Endodermal cell (in vitro differentiated cells): ENCODE measurements at regions not wholly inside any gene's neighbourhood (a gene's known extent, or its start where the extent isn't known, plus 50 kb on each side); places are given as distances from the start of the nearest gene placed in this dataset.
"Not testable (repeated sequence)": the region's sequence is repeated elsewhere in the genome, so short reads cannot be mapped to it uniquely, and the experiment has no call there.

Source experiments
- DNase-seq: peaks from one replicate; pipeline ENCODE4 v3.0.0-alpha.2; 2017
- H3K27ac ChIP-seq: 2 replicates; pipeline ENCODE4 v1.5.1; 2013; ENCODE audit warnings: mild to moderate bottlenecking, low read depth, low read length, moderate library complexity
- H3K27me3 ChIP-seq: 2 replicates; pipeline ENCODE4 v1.6.1; 2013; ENCODE audit warnings: mild to moderate bottlenecking, low read length, moderate library complexity; ENCODE audit not compliant: insufficient read depth, control insufficient read depth, poor library complexity, severe bottlenecking
- H3K36me3 ChIP-seq: 2 replicates; pipeline ENCODE4 v1.7.0; 2013; ENCODE audit warnings: mild to moderate bottlenecking, low read length, moderate library complexity; ENCODE audit not compliant: control insufficient read depth, insufficient read depth
- H3K4me1 ChIP-seq: one replicate; pipeline ENCODE4 v1.7.0; 2013; ENCODE audit warnings: low read length; ENCODE audit not compliant: control insufficient read depth, insufficient read depth
- H3K4me3 ChIP-seq: 2 replicates; pipeline ENCODE4 v1.5.1; 2013; ENCODE audit warnings: mild to moderate bottlenecking, low read length, moderate library complexity
- H3K9ac ChIP-seq: 2 replicates; pipeline ENCODE4 v1.6.1; 2013; ENCODE audit warnings: mild to moderate bottlenecking, low read length, moderate library complexity; ENCODE audit not compliant: poor library complexity, severe bottlenecking; ENCODE audit errors: extremely low read depth
- H3K9me3 ChIP-seq: 2 replicates; pipeline ENCODE4 v1.6.1; 2013; ENCODE audit warnings: mild to moderate bottlenecking, low read length, moderate library complexity; ENCODE audit not compliant: control insufficient read depth
- H3K27ac Mint-ChIP-seq: 2 replicates; pipeline ENCODE4 v1.8.0; 2020; ENCODE audit warnings: mixed read lengths
- H3K27me3 Mint-ChIP-seq: 2 replicates; pipeline ENCODE4 v1.8.0; 2021; ENCODE audit warnings: mild to moderate bottlenecking, mixed read lengths; ENCODE audit not compliant: insufficient read depth
- H3K36me3 Mint-ChIP-seq: 2 replicates; pipeline ENCODE4 v1.8.0; 2020; ENCODE audit warnings: low read depth, mixed read lengths
- H3K4me1 Mint-ChIP-seq: 2 replicates; pipeline ENCODE4 v1.8.0; 2020; ENCODE audit warnings: mixed read lengths
- H3K4me3 Mint-ChIP-seq: 2 replicates; pipeline ENCODE4 v1.8.0; 2020; ENCODE audit warnings: mild to moderate bottlenecking, moderate library complexity, mixed read lengths
- H3K9me3 Mint-ChIP-seq: 2 replicates; pipeline ENCODE4 v1.8.0; 2020; ENCODE audit warnings: mild to moderate bottlenecking, mixed read lengths
- WGBS, 2 experiments: methylation state at CpG; one replicate each; pipeline versions ENCODE4 v1.1.5 to v1.1.7; 2013; ENCODE audit warnings: missing lambda C conversion rate in 2 of 2, mixed read lengths in 1 of 2; ENCODE audit not compliant: insufficient coverage in 1 of 2, insufficient read length in 1 of 2; 5-methylcytosine and 5-hydroxymethylcytosine counted together
- TF ChIP-seq, protein P1 (sequence below): fragments of 200-600 bp; sonication (generic); conservative IDR thresholded peaks from 2 replicates; pipeline ENCODE4 v1.5.0; 2021; ENCODE audit warnings: antibody characterized with exemption, mild to moderate bottlenecking

DNA sequence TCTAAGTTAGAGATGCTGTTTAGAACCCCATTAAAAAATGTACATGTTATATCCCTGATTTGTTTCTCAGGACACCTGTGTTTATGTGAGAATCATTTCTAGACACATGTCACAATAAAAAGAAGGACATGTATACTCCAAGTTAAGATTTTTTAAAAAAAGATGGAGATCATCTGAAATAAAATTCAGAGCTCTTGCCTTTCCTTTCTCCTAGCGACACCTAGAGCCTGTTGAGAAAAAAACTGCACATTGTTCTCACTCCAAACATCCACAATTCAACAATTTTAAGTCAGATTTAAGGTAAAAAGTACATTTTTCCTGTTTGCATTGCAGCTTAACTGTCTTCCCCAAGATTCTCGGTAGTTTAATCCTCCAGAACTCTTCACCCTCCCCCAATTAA lies 171.8 kb downstream of the ATP6V0E2 start:
- H3K4me1 Mint-ChIP-seq, H3K27ac Mint-ChIP-seq, H3K9me3 Mint-ChIP-seq, H3K36me3 ChIP-seq, H3K9ac ChIP-seq, H3K36me3 Mint-ChIP-seq, H3K27ac ChIP-seq, H3K4me1 ChIP-seq, H3K9me3 ChIP-seq, H3K4me3 ChIP-seq, DNase-seq, H3K4me3 Mint-ChIP-seq: not testable (repeated sequence)
- 4% methylated on average over 1 of the region's 2 CpGs; no CpG with 5 or more reads in 1 of the 2 experiments for WGBS, 2 experiments
- H3K27me3 Mint-ChIP-seq = peaks cover 51% of the 10 kb centered on the region
- TF ChIP-seq, protein P1, sequence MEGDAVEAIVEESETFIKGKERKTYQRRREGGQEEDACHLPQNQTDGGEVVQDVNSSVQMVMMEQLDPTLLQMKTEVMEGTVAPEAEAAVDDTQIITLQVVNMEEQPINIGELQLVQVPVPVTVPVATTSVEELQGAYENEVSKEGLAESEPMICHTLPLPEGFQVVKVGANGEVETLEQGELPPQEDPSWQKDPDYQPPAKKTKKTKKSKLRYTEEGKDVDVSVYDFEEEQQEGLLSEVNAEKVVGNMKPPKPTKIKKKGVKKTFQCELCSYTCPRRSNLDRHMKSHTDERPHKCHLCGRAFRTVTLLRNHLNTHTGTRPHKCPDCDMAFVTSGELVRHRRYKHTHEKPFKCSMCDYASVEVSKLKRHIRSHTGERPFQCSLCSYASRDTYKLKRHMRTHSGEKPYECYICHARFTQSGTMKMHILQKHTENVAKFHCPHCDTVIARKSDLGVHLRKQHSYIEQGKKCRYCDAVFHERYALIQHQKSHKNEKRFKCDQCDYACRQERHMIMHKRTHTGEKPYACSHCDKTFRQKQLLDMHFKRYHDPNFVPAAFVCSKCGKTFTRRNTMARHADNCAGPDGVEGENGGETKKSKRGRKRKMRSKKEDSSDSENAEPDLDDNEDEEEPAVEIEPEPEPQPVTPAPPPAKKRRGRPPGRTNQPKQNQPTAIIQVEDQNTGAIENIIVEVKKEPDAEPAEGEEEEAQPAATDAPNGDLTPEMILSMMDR = peak; percentile 48
- peaks cover 49% of the 10 kb centered on the region for H3K27me3 ChIP-seq

DNA sequence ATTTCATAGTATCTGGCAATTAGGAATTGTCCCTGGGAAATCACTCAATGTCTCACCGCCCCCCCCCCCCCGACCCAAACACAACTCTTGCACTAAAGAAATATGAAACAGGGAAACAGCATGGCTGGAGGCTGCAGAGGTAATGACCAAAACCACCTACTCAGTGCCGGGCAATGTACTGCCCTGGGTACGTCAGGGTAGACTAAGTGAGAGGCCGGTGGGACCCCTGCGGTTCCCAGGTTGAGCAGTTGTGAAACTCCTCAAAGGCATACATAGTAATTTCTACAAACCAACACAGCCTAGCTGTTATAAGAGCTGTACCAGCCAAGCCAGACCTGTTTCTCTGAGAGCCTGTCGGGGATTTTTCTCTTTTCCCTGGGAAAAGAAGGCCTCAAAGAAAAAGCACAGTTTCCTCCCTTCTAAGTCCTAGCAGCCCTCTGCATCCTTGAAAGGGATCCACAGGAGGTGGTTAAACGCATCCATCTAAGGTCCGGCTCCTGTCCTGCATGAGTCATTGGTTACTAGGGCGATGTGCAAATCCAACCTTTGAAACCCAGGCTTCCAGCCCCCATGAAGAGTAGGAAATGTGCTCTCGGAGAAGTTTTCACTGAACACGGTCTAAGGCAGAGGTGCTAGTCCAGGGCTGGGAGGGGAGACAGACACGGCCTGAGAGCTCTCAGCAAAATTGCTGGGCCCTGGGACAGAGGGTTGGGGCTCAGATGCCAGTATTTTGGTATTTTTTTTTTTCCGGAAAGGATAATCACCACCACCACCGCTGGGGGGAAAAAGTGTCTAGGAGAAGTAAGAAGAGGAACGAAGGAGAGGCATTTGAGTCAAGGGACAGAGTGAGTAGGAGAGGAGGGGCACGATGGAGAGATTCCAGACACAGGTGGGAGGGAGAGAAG lies 172.8 kb downstream of the ATP6V0E2 start:
- Mint-ChIP-seq H3K4me3 (peak overlapping the region; percentile 62), H3K27me3 (peaks cover 49% of the 10 kb centered on the region)
- H3K9me3 ChIP-seq, H3K4me1 Mint-ChIP-seq, H3K27ac Mint-ChIP-seq, DNase-seq, H3K4me3 ChIP-seq, H3K27ac ChIP-seq, H3K36me3 ChIP-seq, H3K9me3 Mint-ChIP-seq, H3K9ac ChIP-seq, H3K4me1 ChIP-seq, H3K36me3 Mint-ChIP-seq: not testable (repeated sequence)
- WGBS, 2 experiments = 19% methylated on average over 6 of the region's 17 CpGs; no CpG with 5 or more reads in 1 of the 2 experiments
- H3K27me3 ChIP-seq = peaks cover 49% of the 10 kb centered on the region

- H3K9me3 ChIP-seq, H3K36me3 Mint-ChIP-seq, H3K9me3 Mint-ChIP-seq, H3K27ac Mint-ChIP-seq, H3K9ac ChIP-seq, H3K4me3 ChIP-seq, H3K4me1 ChIP-seq, H3K27ac ChIP-seq, H3K4me1 Mint-ChIP-seq, H3K36me3 ChIP-seq: not testable (repeated sequence)
- peaks cover 52% of the 10 kb centered on the region for H3K27me3 Mint-ChIP-seq
- 0 to 1% methylated on average over 2 to 47 of the region's 57 CpGs for WGBS, 2 experiments
- H3K27me3 ChIP-seq = peaks cover 49% of the 10 kb centered on the region
- peak; percentile 68 for DNase-seq
- H3K4me3 Mint-ChIP-seq = peak overlapping the region; percentile 62
These were observed 173.6 kb downstream of the ATP6V0E2 start for GRCh38 chr7:150047329-150047728.

DNA sequence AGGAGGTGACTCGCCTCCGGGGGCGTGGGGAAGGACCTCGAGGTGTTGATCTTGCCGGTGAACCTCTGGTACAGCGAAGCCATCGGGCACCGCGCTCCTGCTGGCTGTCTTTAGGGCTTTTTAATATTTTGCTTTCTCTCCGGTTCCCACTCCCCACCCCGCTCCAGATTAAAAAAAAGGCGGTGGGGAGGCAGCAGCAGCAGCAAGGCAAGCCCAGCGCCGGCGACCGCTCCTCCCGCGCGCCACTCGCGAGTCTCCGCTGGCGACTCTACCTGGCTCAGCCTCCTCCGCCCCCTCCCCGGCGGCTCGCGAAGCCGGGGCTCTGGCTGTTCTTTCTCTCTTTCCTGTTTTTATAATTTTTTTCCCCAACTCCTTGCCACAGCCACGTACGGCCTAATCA lies 174.0 kb downstream of the ATP6V0E2 start:
- H3K27me3 ChIP-seq = peaks cover 49% of the 10 kb centered on the region
- H3K9ac ChIP-seq, H3K36me3 ChIP-seq, H3K4me3 ChIP-seq, H3K4me1 Mint-ChIP-seq, H3K36me3 Mint-ChIP-seq, H3K27ac ChIP-seq, H3K4me1 ChIP-seq, H3K27ac Mint-ChIP-seq, H3K9me3 Mint-ChIP-seq, H3K9me3 ChIP-seq: not testable (repeated sequence)
- WGBS, 2 experiments = 0 to 2% methylated on average over 15 to 31 of the region's 31 CpGs
- peak overlapping the region; percentile 62 for H3K4me3 Mint-ChIP-seq
- H3K27me3 Mint-ChIP-seq = peaks cover 54% of the 10 kb centered on the region
- peak; percentile 60 for DNase-seq

DNA sequence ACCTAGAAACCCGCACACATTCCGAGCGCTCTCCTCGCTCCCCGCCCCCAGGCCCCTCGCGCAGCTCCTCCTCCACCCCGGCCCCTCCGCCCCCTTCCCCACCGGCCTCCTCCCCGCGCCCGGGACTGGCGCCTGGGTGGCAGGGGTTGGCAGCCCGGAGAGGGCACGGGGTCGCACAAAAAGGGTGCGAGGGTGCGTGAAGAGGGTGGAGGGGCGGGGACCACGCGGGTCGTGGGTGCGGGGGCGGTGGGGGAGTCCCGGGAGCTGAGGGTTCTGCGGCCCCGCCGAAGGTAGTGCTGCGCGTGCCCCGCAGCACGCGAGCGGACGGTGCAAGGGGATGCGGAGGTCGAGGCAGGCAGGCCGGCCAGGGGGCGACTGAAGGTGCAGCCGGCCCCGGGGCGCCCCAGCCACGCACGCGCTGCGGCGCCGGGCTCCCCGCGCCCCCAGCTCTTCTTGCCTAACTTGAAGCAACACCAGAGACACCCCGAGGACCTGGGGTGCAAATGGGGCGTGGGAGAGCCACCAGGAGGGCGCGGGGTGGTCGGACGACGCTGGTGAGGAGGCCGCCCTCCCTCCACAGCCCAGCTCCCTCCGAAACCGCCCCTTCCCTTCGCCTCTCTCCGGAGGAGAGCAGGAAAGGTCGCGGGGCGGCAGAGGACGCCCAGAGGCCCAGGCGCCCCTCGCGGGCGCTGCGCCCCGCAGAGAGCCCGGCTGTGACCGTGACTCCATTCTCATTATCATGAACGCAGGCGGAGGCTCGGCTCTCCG lies 174.7 kb downstream of the ATP6V0E2 start:
- peak overlapping the region; percentile 62 for H3K4me3 Mint-ChIP-seq
- H3K27ac Mint-ChIP-seq = not testable (repeated sequence)

More for the DNA sequence above, 174.7 kb downstream of the ATP6V0E2 start:
- H3K4me1 ChIP-seq, H3K9me3 ChIP-seq, H3K36me3 ChIP-seq, H3K4me1 Mint-ChIP-seq, H3K9me3 Mint-ChIP-seq, H3K9ac ChIP-seq, H3K27ac ChIP-seq, H3K36me3 Mint-ChIP-seq: not testable (repeated sequence)
- peaks cover 55% of the 10 kb centered on the region for H3K27me3 Mint-ChIP-seq
- DNase-seq = peak; percentile 79
- H3K27me3 ChIP-seq = peaks cover 49% of the 10 kb centered on the region
- peak overlapping the region; percentile 60 for H3K4me3 ChIP-seq
- WGBS, 2 experiments = 0% methylated on average over 55 of the region's 79 CpGs; no CpG with 5 or more reads in 1 of the 2 experiments
